HG03108 (cell line): ENCODE measurements at regions not wholly inside any gene's neighbourhood (a gene's known extent, or its start where the extent isn't known, plus 50 kb on each side); places are given as distances from the start of the nearest gene placed in this dataset.

Source experiments
- ATAC-seq: cut with Tn5 transposase; IDR thresholded peaks from one replicate; pipeline ENCODE4 v1.9.1; 2021; ENCODE audit warnings: moderate library complexity; ENCODE audit not compliant: unreplicated experiment

GRCh38 chr1:219676012-219676765, 63.3 kb upstream of the ZC3H11B start:
- ATAC-seq, result no peak

- ATAC-seq, result no peak
These were observed 57.7 kb upstream of the ZC3H11B start for GRCh38 chr1:219670426-219671149.

- ATAC-seq, result no peak
These were observed 56.7 kb upstream of the ZC3H11B start for GRCh38 chr1:219669556-219669955.

GRCh38 chr1:219669042-219669441, 56.1 kb upstream of the ZC3H11B start:
- no peak for ATAC-seq

- no peak for ATAC-seq
These were observed 55.5 kb upstream of the ZC3H11B start for GRCh38 chr1:219668446-219668845.

GRCh38 chr1:219666242-219666641, 53.3 kb upstream of the ZC3H11B start:
- ATAC-seq, result no peak

- no peak for ATAC-seq
These were observed 52.2 kb upstream of the ZC3H11B start for GRCh38 chr1:219665089-219665488.

GRCh38 chr1:219664310-219665029, 51.6 kb upstream of the ZC3H11B start:
- ATAC-seq, result no peak
